Astrocyte (in vitro differentiated cells and primary cell): ENCODE measurements at regions not wholly inside any gene's neighbourhood (a gene's known extent, or its start where the extent isn't known, plus 50 kb on each side); places are given as distances from the start of the nearest gene placed in this dataset.

Source experiments
- DNase-seq: peaks from one replicate; pipeline ENCODE4 v3.0.0-alpha.2; 2010; ENCODE audit warnings: low read depth
- FAIRE-seq: peaks from 2 replicates; lab custom pipeline; 2011; peaks lifted over from hg19 to GRCh38; lab: Jason Lieb, UNC
- H2AFZ ChIP-seq: 2 replicates; pipeline ENCODE4 v1.6.0; 2012; ENCODE audit warnings: low read depth, low read length, inconsistent platforms
- H3K27ac ChIP-seq: 2 replicates; pipeline ENCODE4 v1.5.1; 2011; ENCODE audit warnings: low read depth, low read length, inconsistent platforms
- H3K27me3 ChIP-seq: 2 replicates; pipeline ENCODE4 v1.6.0; 2011; ENCODE audit warnings: low read length, inconsistent platforms; ENCODE audit not compliant: insufficient read depth
- H3K36me3 ChIP-seq: 2 replicates; pipeline ENCODE4 v1.5.1; 2011; ENCODE audit warnings: low read length, inconsistent platforms; ENCODE audit not compliant: insufficient read depth
- H3K4me1 ChIP-seq: 2 replicates; pipeline ENCODE4 v1.5.1; 2011; ENCODE audit warnings: low read length, inconsistent platforms; ENCODE audit not compliant: insufficient read depth
- H3K4me2 ChIP-seq: 2 replicates; pipeline ENCODE4 v1.6.0; 2012; ENCODE audit warnings: low read length, inconsistent platforms
- H3K4me3 ChIP-seq: 2 replicates; pipeline ENCODE4 v1.5.1; 2011; ENCODE audit warnings: low read depth, mild to moderate bottlenecking, low read length, inconsistent platforms; ENCODE audit not compliant: insufficient read depth
- H3K79me2 ChIP-seq: 2 replicates; pipeline ENCODE4 v1.6.0; 2012; ENCODE audit warnings: mild to moderate bottlenecking, low read length, inconsistent platforms; ENCODE audit not compliant: insufficient read depth
- H3K9ac ChIP-seq: 2 replicates; pipeline ENCODE4 v1.6.0; 2012; ENCODE audit warnings: mild to moderate bottlenecking, low read length, inconsistent platforms
- H3K9me3 ChIP-seq: 2 replicates; pipeline ENCODE4 v1.5.1; 2012; ENCODE audit warnings: low read depth, mild to moderate bottlenecking, low read length, inconsistent platforms; ENCODE audit not compliant: insufficient read depth
- H4K20me1 ChIP-seq: 2 replicates; pipeline ENCODE4 v1.6.0; 2012; ENCODE audit warnings: low read length, inconsistent platforms; ENCODE audit not compliant: insufficient read depth
- H3K27ac Mint-ChIP-seq: one replicate; pipeline ENCODE4 v1.8.0; 2021; ENCODE audit warnings: mild to moderate bottlenecking, mixed read lengths; ENCODE audit not compliant: unreplicated experiment
- H3K27me3 Mint-ChIP-seq: one replicate; pipeline ENCODE4 v1.8.0; 2021; ENCODE audit warnings: low read depth, mixed read lengths; ENCODE audit not compliant: unreplicated experiment
- H3K36me3 Mint-ChIP-seq: one replicate; pipeline ENCODE4 v1.8.0; 2021; ENCODE audit warnings: low read depth, mixed read lengths; ENCODE audit not compliant: unreplicated experiment
- H3K4me1 Mint-ChIP-seq: one replicate; pipeline ENCODE4 v1.8.0; 2021; ENCODE audit warnings: low read depth, mixed read lengths; ENCODE audit not compliant: unreplicated experiment
- H3K4me3 Mint-ChIP-seq: one replicate; pipeline ENCODE4 v1.8.0; 2021; ENCODE audit warnings: mild to moderate bottlenecking, moderate library complexity, mixed read lengths; ENCODE audit not compliant: unreplicated experiment
- H3K9me3 Mint-ChIP-seq: one replicate; pipeline ENCODE4 v1.8.0; 2021; ENCODE audit warnings: mild to moderate bottlenecking, mixed read lengths; ENCODE audit not compliant: unreplicated experiment
- EZH2 ChIP-seq: IDR thresholded peaks from 2 replicates; pipeline ENCODE4 v1.6.1; 2012; ENCODE audit warnings: mild to moderate bottlenecking, low read length, inconsistent platforms; ENCODE audit not compliant: insufficient read depth
- TF ChIP-seq, protein P1 (sequence below): IDR thresholded peaks from 2 replicates; pipeline ENCODE4 v1.5.1; 2011; ENCODE audit warnings: low read depth, mild to moderate bottlenecking, inconsistent platforms, low read length, moderate library complexity; ENCODE audit not compliant: insufficient read depth

DNA sequence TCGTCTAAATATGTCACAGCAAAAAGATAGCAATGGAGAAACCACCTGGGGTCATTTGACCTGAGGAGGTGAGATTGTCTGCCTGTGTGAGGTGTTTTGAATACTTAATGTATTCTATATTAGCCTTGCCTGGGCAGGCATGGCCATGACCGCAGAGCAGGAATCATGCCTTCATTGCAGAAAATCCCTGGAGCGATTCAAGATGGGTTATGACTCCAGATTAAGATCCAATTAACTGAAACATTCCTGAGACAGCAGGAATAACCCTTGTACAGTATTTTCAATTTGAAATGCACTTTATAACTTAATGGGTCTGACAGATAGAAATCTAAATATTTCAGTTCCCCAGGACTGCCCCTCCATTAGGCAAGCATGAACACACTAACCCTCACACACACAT is 227.3 kb upstream of the RAB6C start:
- Histone ChIP-seq H3K27me3 (no peaks in the 10 kb centered on the region), H3K4me2 (no peak overlapping the region), H3K4me3 (no peak overlapping the region), H2AFZ (no peak overlapping the region), H3K79me2 (no peaks in the 10 kb centered on the region), H3K36me3 (no peaks in the 10 kb centered on the region), H3K9me3 (no peaks in the 10 kb centered on the region), H4K20me1 (no peaks in the 10 kb centered on the region), H3K27ac (no peak overlapping the region), H3K4me1 (no peaks in the 10 kb centered on the region), H3K9ac (no peak overlapping the region)
- Mint-ChIP-seq H3K27me3 (peaks cover 23% of the 10 kb centered on the region), H3K4me3 (no peak overlapping the region), H3K27ac (no peak overlapping the region), H3K36me3 (no peaks in the 10 kb centered on the region), H3K4me1 (peaks cover 3% of the 10 kb centered on the region), H3K9me3 (peaks cover 8% of the 10 kb centered on the region)
- no peak for FAIRE-seq
- TF ChIP-seq, protein P1, sequence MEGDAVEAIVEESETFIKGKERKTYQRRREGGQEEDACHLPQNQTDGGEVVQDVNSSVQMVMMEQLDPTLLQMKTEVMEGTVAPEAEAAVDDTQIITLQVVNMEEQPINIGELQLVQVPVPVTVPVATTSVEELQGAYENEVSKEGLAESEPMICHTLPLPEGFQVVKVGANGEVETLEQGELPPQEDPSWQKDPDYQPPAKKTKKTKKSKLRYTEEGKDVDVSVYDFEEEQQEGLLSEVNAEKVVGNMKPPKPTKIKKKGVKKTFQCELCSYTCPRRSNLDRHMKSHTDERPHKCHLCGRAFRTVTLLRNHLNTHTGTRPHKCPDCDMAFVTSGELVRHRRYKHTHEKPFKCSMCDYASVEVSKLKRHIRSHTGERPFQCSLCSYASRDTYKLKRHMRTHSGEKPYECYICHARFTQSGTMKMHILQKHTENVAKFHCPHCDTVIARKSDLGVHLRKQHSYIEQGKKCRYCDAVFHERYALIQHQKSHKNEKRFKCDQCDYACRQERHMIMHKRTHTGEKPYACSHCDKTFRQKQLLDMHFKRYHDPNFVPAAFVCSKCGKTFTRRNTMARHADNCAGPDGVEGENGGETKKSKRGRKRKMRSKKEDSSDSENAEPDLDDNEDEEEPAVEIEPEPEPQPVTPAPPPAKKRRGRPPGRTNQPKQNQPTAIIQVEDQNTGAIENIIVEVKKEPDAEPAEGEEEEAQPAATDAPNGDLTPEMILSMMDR: no peak
- DNase-seq: no peak

DNA sequence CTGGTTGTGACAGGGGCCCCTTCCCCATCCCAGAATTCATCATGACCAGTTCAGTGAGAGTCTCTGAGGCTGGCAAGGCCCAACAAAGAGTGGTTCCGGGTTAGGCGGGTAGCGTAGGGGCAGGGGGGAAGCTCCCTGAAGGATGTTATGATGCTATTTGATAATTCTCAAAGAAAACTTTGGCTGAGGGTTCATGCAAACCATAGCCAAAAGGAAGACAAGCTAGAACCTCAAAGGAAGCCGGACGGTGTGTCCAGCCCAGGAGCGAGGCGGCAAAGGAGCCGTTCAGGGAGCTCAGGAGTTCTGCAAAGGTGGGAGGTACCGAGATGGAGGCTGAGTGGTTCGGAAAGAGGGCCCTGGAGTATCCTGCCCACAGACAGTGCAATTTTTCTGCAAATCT is 226.8 kb upstream of the RAB6C start:
- Histone ChIP-seq H3K9me3 (no peaks in the 10 kb centered on the region), H3K4me1 (no peaks in the 10 kb centered on the region), H3K36me3 (no peaks in the 10 kb centered on the region), H2AFZ (no peak overlapping the region), H3K27ac (no peak overlapping the region), H3K27me3 (no peaks in the 10 kb centered on the region), H4K20me1 (no peaks in the 10 kb centered on the region), H3K4me3 (no peak overlapping the region), H3K9ac (no peak overlapping the region), H3K4me2 (no peak overlapping the region), H3K79me2 (no peaks in the 10 kb centered on the region)
- H3K27ac Mint-ChIP-seq: no peak overlapping the region
- no peak for TF ChIP-seq EZH2
- TF ChIP-seq, protein P1: no peak
- H3K4me3 Mint-ChIP-seq: no peak overlapping the region
- FAIRE-seq (no peak), DNase-seq (no peak)
- H3K4me1 Mint-ChIP-seq: peaks cover 3% of the 10 kb centered on the region
- no peaks in the 10 kb centered on the region for H3K36me3 Mint-ChIP-seq
- peaks cover 8% of the 10 kb centered on the region for H3K9me3 Mint-ChIP-seq
- H3K27me3 Mint-ChIP-seq: peaks cover 27% of the 10 kb centered on the region

DNA sequence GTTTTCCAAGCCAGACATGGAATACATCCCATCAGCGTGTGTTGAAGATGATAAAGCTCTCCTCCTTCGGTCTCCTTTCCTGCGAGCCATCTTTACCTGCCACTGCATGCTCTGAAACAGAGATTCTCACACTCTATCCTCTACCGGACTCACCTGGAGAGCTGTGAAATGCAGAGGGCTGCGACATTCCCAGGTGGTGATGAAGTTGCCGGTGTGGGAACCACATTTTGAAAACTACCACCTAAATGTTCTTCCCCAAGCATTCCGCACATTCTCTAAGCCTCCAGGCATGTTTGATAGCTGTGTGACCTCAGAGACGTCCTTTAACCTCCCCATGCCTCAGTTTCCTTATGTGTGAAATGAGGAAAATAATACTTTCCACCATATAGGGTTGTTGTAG is 226.2 kb upstream of the RAB6C start:
- FAIRE-seq (no peak), DNase-seq (no peak)
- H3K27ac Mint-ChIP-seq: no peak overlapping the region
- no peak overlapping the region for H3K27ac ChIP-seq
- H3K4me3 Mint-ChIP-seq: no peak overlapping the region
- no peaks in the 10 kb centered on the region for H3K27me3 ChIP-seq
- H3K4me1 Mint-ChIP-seq: peaks cover 3% of the 10 kb centered on the region
- H2AFZ ChIP-seq: no peak overlapping the region
- no peaks in the 10 kb centered on the region for H4K20me1 ChIP-seq
- H3K36me3 Mint-ChIP-seq: no peaks in the 10 kb centered on the region
- no peak for TF ChIP-seq EZH2
- TF ChIP-seq, protein P1: no peak
- no peaks in the 10 kb centered on the region for H3K36me3 ChIP-seq
- no peaks in the 10 kb centered on the region for H3K4me1 ChIP-seq
- no peaks in the 10 kb centered on the region for H3K79me2 ChIP-seq
- H3K9me3 Mint-ChIP-seq: peaks cover 8% of the 10 kb centered on the region
- H3K4me2 ChIP-seq: no peak overlapping the region
- H3K9me3 ChIP-seq: no peaks in the 10 kb centered on the region
- peaks cover 31% of the 10 kb centered on the region for H3K27me3 Mint-ChIP-seq
- H3K4me3 ChIP-seq: no peak overlapping the region
- H3K9ac ChIP-seq: no peak overlapping the region
